CD4-positive, alpha-beta T cell treated with Interferon alpha-2 for 1 hour (primary cell): ENCODE measurements at regions not wholly inside any gene's neighbourhood (a gene's known extent, or its start where the extent isn't known, plus 50 kb on each side); places are given as distances from the start of the nearest gene placed in this dataset.

Experiments
- DNase-seq, 2 donors: peaks; one replicate each; pipeline ENCODE4 v3.0.0-alpha.2; 2020 to 2022

- DNase-seq, result no peak
These were observed 382.1 kb upstream of the TBL1XR1 start for GRCh38 chr3:177579419-177579818.

- no peak for DNase-seq
These were observed 383.2 kb upstream of the TBL1XR1 start for GRCh38 chr3:177580437-177580836.

GRCh38 chr3:177585271-177585670 lies 388.0 kb upstream of the TBL1XR1 start:
- no peak for DNase-seq

- no peak for DNase-seq
These were observed 391.9 kb upstream of the TBL1XR1 start for GRCh38 chr3:177589041-177589650.

- no peak for DNase-seq
These were observed 392.7 kb upstream of the TBL1XR1 start for GRCh38 chr3:177589911-177590381.

- DNase-seq, result no peak
These were observed 393.5 kb upstream of the TBL1XR1 start for GRCh38 chr3:177590826-177591225.

GRCh38 chr3:177591379-177591778 lies 394.1 kb upstream of the TBL1XR1 start:
- peak in 1 of 2 donors; percentile 9 for DNase-seq

GRCh38 chr3:177594096-177594495 lies 396.8 kb upstream of the TBL1XR1 start:
- DNase-seq, result no peak

- no peak for DNase-seq
These were observed 398.4 kb upstream of the TBL1XR1 start for GRCh38 chr3:177595530-177596188.

- no peak for DNase-seq
These were observed 399.1 kb upstream of the TBL1XR1 start for GRCh38 chr3:177596248-177596815.

GRCh38 chr3:177596816-177597271 lies 399.6 kb upstream of the TBL1XR1 start:
- no peak for DNase-seq

GRCh38 chr3:177597311-177598096 lies 400.2 kb upstream of the TBL1XR1 start:
- DNase-seq, result peak; percentile 13 to 58

GRCh38 chr3:177598097-177598833 lies 401.0 kb upstream of the TBL1XR1 start:
- no peak for DNase-seq

- no peak for DNase-seq
These were observed 402.0 kb upstream of the TBL1XR1 start for GRCh38 chr3:177599326-177599725.

GRCh38 chr3:177599837-177600236 lies 402.6 kb upstream of the TBL1XR1 start:
- DNase-seq, result no peak

- DNase-seq, result no peak
These were observed 403.1 kb upstream of the TBL1XR1 start for GRCh38 chr3:177600411-177600810.

GRCh38 chr3:177601152-177601551 lies 403.9 kb upstream of the TBL1XR1 start:
- DNase-seq, result no peak

- DNase-seq, result no peak
These were observed 405.4 kb upstream of the TBL1XR1 start for GRCh38 chr3:177602601-177603147.

GRCh38 chr3:177603148-177603603 lies 405.9 kb upstream of the TBL1XR1 start:
- no peak for DNase-seq

GRCh38 chr3:177604181-177604580 lies 406.9 kb upstream of the TBL1XR1 start:
- DNase-seq, result no peak

- DNase-seq, result no peak
These were observed 409.6 kb upstream of the TBL1XR1 start for GRCh38 chr3:177606891-177607290.

- no peak for DNase-seq
These were observed 410.3 kb upstream of the TBL1XR1 start for GRCh38 chr3:177607589-177607988.
